ENCODE measurements at regions not wholly inside any gene's neighbourhood (a gene's known extent, or its start where the extent isn't known, plus 50 kb on each side); places are given as distances from the start of the nearest gene placed in this dataset.
"Not testable (repeated sequence)": the region's sequence is repeated elsewhere in the genome, so short reads cannot be mapped to it uniquely, and the experiment has no call there.

DNA sequence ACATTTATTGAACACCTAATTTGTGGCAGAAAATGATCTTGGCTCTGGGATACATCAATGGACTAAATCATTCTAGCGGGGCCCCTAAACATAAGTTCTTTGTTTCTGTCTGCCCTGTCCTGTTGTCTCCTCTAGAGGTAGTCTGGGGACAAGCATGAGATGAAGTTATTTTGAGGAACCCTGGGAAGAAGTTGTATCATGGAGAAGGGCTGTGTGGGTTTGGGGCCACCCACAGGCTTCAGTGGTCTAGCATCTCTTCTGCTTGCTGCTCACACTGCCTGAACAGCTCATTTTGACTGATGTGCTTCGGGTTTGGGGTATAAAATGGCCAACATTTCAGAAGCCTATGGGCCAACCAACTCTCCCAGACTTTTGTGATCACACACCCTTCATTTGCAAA, 50.3 kb upstream of the OSBPL11 start:
- DNase-seq = no peak

DNA sequence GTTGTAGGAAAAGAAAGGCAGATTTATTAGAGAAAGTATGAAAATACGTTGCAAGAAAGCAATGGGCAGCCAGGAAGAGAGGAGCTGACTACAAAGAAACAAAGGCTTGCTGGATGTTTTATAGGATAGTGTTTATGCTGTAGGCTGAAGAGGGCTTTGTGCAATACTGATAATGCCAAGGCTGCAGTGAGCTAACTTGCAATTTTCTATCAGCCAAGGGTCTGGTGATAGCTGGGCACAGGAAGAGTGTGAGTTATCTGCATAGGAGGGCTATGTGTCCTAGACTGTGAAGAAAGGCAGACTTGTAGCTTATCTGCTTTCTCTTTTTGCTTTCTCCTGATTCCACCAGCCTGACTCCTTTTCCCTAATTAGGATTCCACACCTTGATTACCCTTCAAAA, 51.3 kb upstream of the OSBPL11 start:
- DNase-seq = no peak

DNA sequence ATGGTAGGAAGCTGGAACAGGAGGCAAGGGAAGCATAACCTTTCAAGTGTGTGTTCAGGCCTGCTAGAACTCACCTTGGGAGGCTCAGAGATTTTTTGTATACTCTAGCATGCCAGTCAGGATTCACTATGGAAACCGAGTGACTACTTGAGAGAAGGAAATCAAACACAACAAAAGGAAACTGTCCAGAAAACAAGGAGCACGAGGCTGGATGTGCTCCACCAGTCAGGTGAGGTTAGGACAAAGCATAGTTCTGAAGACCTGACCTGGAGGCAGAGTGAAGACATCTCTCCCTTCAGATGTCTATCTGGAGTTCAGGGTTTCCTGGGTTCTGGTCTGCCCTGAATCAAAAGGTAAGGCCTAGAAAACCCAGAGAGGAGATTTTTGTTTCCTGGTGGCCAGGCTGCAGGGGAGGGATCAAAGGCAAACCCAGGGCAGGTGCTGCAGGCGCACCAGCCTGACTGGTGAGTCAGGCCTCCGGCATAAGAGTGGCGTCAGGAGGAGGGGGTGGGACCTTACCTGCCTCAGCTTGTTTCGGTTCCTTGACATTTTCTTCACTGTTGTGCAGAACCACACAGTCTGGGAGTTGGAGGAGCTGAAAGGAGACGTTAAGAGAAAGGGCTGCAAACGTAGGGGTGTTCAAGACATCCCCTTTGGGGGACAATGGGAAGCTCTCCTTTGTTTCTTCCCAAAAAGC, 52.2 kb upstream of the OSBPL11 start:
- no peak for DNase-seq

DNA sequence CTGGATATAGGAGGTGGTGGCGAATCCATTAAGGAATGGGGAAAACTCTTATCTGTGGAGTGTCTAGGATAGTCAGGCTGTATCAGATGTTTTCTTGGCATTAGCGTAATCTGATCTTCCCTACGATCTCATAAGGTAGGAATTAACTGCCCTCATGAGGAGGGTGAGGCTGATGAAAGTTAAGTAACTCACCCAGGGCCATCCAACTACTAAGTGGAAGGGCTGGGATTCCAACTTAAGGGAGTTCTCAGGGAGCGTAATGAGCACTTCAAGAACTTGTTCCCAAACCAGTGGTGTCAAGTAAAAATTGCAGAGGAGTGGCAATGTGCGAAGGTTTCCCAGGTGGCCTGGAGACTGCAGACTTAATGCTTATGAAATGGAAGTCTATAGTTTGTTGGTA, 55.9 kb upstream of the OSBPL11 start:
- DNase-seq = no peak

DNA sequence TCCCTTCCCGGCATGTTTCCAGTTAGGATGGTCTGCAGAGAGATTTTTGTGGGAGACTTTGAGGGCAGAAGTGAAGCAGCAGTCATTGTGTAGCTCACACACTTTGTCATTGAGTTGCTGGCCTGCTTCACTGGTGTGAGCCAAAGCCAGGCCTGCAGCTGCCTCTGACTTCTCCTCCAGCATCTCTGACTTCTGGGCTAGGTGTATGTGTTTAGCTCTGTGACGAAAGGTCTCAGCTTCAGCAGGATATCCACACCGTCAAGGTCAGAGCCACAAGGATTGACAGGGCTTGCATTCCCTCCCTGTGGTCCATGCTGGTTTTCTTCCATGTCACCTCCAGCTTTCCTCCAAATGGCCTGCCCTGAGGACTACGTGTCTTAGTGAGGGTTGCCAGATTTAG, 57.1 kb upstream of the OSBPL11 start:
- DNase-seq = no peak

DNA sequence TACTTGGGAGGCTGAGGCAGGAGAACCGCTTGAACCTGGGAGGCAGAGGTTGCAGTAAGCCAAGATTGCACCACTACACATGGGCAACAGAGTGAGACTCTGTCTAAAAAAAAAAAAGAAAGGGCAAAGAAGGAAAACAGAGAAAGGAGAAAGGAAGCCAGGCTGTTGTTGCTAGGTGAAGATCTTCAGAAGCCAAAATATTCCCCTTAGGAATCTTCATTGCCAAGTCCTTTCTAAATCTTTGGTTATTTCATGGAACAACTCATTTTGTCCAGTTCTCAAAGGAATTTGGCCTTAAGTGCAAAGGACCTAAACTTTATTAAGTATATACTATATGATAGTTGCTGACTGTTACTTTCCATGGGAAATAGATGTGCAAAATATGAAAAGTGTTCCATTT, 59.2 kb upstream of the OSBPL11 start:
- DNase-seq = no peak

DNA sequence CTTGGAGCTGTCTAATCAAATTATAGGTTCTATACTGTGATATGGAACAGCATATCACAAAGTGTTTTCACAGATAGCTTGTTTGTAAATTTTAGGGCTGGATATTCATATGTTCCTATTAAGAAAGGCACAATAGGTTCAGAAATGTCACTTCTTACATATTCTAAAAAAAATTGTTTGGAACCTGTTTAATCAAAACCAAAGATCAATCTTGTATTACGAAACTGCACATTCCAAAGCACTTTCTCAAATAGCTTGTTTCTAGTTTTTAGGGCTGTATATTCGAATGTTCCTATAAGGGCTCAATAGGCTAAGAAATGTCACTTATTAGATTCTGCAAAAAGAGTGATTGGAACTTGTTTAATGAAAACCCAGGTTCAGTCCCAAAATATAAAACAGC, 67.4 kb upstream of the OSBPL11 start:
- no peak for DNase-seq

DNA sequence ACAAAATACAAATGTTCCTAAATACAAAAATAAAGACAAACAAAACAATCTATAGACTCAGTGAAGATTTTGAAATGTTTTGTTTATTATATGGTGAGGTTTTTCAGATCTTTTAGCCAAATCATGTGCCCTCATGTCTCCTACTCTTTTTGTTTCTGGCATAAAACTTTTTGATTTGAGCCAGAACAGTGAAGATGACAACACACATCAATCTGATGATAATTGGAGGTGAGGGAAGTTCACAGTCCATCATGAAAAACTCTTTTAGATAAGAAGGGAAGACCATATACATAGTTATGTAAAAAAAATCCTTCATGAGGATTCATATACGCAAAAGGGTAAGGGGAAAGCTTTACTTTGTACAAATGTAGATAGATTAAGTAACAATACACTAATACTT, 75.1 kb upstream of the OSBPL11 start:
- DNase-seq = no peak

DNA sequence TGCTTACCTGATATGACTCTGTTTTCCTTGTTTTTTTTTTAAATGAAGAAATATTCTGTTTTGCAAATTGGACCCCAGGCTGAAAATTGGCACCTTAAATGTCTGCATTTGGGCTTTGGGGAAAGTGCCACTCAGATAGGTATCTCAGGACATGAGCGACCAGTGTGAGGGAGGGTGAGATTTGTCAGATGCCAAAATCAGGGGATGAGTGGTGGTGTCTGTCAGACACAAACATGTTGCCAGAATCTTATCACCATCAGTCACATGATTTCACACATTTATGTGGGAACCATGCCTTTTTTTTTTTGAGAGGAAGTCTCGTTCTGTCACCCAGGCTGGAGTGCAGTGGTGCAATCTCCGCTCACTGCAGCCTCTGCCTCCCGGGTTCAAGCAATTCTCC, 75.6 kb upstream of the OSBPL11 start:
- DNase-seq = no peak

DNA sequence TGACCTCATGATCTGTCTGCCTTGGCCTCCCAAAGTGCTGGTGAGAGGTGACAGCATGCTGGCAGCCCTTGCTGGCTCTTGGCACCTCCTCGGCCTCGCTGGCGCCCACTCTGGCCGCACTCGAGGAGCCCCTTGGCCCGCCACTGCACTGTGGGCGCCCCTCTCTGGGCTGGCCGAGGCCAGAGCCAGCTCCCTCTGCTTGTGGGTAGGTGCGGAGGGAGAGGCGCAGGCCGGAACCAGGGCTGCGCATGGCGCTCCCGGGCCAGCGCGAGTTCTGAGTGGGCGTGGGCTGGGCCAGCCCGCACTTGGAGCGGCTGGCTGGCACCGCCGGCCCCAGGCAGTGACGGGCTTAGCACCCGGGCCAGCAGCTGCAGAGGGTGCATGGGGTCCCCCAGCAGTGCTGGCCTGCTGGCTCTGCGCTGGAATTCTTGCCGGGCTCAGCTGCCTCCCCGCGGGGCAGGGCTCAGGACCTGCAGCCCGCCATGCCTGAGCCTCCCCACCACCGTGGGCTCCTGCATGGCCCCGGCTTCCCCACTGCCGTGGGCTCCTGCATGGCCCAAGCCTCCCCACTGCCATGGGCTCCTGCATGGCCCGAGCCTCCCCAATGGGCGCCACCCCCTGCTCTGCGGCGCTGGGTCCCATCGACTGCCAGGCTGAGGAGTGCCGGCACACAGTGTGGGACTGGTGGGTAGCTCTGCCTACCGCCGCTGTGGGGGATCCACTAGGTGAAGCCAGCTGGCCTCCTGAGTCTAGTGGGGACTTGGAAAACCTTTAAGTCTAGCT, 76.4 kb upstream of the OSBPL11 start:
- DNase-seq = no peak

DNA sequence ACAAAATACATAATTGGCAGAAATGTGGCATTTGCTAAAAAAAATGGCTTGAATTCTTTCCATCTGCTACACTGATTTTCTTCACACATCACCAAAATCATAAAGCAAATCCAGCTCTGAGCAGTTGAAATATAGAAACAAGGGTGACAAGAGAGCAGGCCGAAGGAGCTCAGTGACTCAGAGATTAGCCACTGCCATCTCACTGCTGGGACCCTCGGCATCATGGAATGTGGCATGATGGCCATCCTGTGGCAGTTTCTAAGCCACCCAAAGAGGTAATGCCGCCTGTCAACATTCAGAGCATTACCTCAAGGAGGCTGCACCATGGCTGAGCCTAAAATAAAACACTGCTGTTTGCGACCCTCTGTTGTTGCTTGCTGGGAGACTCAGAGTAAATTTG, 80.5 kb upstream of the OSBPL11 start:
- no peak for DNase-seq

DNA sequence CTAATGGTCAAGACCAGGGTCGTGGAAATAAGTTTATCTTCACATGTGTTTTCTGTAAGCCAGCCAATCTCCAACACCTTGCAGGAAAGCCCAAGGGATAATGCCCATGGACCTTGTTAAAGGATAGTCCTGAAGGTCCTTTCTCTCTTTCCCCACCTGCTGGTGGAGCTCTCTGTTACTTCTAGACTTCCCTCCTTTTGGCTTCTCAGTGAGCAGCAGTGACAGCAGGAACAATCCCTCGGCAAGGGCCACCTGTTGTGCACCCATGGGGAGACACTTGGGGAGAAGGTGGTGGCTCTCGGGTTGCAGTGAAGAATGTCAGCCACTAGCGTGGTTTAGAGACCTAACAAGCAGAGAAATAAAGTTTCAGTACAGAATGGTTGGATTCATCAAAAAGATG, 84.0 kb upstream of the OSBPL11 start:
- DNase-seq = no peak

DNA sequence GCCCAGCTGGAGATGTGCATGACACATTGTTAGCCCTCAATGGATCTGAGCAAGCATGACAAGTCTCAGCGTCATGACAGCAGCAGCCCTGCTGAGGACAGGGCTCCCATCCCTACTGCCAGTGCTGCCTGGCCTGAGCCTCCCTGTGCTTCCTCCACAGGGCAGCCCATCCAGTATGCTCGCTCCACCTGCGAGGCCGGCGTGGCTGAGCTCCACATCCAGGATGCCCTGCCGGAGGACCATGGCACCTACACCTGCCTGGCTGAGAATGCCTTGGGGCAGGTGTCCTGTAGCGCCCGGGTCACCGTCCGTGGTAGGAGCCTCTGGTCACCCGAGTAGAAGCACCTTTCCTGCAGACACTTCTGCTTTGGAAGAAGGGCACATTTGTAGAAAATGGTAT, 85.8 kb upstream of the OSBPL11 start:
- no peak for DNase-seq

DNA sequence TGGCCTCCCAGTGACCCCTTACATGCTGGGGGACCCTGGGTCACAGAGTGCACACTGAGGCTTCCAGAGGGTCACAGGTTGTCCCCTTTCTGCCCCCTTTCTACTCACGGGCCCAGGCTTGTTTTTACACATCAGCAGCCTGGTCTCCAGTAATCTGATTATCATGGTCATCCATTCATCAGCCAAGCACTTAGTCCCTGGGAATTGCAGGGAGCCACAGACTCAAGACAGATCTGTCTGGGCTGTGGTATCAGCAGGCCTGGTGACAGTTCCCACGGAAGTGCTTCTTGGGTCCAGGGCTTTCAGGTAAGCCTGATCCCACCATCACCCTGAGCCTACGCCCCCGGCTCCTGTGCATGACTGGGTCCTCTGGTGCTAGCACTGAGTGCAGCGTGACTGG, 86.6 kb upstream of the OSBPL11 start:
- DNase-seq = not testable (repeated sequence)

DNA sequence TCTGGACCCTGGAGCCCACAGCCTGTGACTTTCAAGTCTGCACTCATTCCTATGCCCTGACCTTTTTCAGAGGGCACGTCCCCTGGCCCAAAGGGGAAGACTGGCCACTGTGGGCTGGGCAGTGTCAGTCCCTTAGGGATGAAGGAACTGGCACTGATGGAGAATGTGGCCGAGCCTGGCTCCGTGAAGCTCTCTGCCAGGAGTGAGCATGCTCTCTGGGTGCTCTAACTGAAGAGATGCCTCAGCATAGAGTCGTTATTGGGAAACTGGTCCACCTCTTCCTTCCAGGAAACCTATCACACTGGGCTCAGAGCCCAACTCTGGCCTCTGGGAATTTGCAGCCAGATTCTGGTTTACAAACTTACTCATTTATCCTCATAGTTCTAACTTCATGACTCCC, 87.3 kb upstream of the OSBPL11 start:
- not testable (repeated sequence) for DNase-seq

DNA sequence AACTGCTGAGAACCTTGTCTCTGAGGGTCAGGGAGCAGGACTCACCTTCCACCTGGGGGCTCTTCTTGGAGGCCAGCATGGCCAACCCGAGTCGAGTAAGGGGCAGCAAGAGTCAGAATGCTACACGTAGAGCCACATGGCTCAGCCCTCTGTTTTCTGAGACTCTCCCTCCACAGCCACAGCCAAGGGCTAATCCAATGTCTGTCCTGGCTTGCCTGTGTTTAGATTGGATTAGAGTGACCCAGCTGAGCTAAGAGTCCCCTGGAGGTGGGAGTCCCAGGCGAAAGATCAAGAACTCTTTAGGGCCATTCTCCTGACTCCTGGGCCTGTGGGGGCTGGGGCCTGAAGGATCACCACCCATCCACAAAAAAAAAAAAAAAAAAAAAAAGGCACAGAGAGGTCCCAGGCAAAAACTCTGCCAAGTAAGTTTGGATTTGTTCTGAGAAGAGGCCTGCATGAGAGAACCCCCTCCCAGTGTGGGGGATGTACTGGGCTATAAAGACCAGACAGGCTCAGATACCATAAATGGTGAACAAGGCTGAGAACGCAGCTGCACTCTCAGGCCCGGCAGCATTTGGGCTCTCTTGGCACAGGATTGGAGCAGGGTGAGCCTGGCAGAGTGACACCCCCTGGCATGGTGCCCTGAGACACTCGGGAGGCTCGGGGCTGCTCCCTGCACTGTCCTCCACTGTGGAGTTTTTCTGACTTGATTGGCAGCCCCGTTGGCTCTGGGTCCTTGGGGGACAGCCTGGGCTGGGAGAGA, 88.0 kb upstream of the OSBPL11 start:
- peak in 25 of 56 donors; percentile 5 to 89 (median 31) for DNase-seq

DNA sequence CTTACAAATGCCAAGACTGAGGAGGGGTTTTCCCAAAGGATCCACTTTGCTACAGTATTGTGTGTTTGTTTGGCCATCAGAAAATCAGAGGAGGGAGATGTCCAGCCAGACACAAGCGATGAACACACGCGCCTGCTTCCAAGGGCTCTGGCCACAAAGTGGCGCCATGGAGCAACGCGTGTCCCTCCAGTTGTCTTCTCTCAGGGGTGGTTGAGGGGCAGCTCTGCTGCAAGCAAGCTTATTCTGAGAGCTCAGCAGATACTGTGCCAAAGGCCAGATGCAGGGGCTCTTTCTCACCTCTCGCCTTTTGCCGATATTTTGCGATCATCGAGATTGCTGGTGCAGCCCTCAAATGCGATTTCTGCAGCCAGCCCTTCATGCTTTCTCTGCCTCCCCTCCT, 88.9 kb upstream of the OSBPL11 start:
- peak in 2 of 56 donors; percentile 12 to 16 for DNase-seq

DNA sequence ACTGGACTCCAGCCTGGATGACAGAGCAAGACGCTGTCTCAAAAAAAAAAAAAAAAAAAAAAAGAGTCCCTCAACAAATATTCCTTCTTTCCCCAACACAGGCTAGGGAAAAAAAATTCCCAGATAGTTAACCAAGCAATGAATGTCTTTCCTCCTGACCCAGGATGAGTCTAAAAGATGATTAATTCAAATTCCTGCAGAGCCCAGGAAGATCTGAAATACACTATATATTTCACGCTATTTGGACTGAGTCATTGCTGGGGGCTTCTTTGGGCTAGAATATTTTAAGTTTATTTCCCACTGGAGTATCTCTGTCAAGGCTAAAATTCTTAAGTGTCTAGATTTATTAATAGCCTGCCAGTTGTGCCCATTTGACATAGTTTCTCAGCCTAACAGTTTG, 90.4 kb upstream of the OSBPL11 start:
- not testable (repeated sequence) for DNase-seq

DNA sequence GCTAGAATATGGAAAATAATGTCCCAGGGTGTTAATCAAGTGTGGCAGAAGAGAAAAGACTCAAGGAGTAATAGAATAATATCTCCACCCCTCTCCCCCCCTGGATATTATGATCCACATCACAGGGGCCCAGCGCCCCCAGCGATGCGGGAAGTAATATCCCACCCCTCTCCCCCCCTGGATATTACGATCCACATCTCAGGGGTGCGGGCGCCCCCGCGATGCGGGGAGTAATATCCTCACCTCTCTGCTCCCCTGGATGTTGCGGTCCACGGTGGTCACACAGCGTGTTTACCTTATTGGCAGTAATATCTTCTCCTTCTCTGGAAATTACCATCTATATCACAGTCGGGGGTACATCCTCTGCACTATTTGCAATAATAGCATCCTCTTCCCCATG, 97.1 kb upstream of the OSBPL11 start:
- DNase-seq = no peak

DNA sequence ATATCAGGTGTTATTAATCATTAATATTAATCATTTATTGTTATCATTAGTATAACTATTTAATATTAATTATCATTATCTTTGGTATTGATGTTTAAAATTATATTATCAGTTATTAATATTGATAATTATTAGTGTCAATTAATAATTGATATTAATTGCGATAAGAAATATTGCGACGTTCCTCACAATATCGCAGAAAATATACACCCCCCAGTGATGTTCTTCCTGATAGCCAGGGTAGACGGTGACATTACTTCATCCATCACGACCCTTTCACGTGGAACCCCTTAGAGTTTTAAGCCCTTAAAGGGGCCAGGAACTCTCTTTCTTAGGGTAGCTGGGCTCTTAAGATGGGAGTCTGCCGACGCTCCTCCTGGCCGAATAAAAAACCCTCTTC, 98.6 kb upstream of the OSBPL11 start:
- DNase-seq = no peak

DNA sequence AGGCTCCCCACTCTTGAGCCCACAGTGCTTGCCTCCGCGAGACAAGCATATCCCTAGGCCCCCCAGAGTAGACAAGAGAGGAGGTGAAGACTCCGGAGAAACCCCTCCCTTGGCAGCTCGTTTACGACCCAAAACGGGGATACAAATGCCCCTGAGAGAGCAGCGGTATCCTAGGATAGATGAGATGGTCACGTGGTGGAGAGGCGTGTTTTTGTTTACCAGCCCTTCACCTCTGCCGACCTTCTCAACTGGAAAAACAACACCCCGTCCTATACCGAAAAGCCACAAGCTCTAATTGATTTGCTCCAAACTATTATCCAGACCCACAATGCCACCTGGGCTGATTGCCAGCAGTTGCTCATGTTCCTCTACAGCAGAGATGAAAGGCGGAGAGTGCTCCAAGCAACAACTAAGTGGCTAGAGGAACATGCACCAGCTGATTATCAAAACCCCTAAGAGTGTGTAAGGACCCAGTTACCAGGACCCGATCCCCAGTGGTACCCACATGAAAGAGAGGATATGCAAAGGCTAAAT, 99.5 kb upstream of the OSBPL11 start:
- peak in 12 of 56 donors; percentile 8 to 57 (median 26) for DNase-seq

DNA sequence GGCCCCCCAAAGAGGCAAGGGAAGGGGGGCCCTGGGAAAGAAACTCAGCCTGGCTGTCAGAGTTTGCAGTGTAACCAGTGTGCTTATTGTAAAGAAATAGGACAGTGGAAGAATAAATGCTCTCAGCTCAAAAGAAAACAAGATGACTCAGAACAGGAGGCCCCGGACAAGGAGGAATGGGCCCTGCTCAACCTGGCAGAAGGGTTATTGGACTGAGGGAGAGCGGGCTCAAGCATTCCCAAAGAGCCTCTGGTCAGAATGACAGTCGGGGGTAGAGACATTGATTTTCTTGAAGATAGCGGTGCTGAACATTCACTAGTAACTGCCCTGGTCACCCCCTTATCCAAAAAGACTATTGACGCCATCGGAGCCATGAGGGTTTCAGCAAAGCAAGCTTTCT, 100.4 kb upstream of the OSBPL11 start:
- DNase-seq = no peak

All from amygdala (tissue), 56 donors.